C4-2B (cell line): ENCODE measurements at regions not wholly inside any gene's neighbourhood (a gene's known extent, or its start where the extent isn't known, plus 50 kb on each side); places are given as distances from the start of the nearest gene placed in this dataset.

Experiments used
- H3K27ac ChIP-seq: fragments of 450-650 bp; 2 replicates; pipeline ENCODE4 v1.5.1; 2017
- CTCF ChIP-seq: fragments of 450-650 bp; conservative IDR thresholded peaks from 2 replicates; pipeline ENCODE4 v1.5.1; 2017; ENCODE audit warnings: mild to moderate bottlenecking
- ZFX ChIP-seq: fragments of 450-650 bp; IDR thresholded peaks from 2 replicates; pipeline ENCODE4 v1.6.1; 2017

GRCh38 chr11:135061166-135061565, 649.1 kb upstream of the B3GAT1 start:
- no peak overlapping the region for H3K27ac ChIP-seq
- TF ChIP-seq CTCF (no peak), ZFX (no peak)

- TF ChIP-seq CTCF (no peak), ZFX (no peak)
- no peak overlapping the region for H3K27ac ChIP-seq
These were observed 634.9 kb upstream of the B3GAT1 start for GRCh38 chr11:135046986-135047385.

- TF ChIP-seq ZFX (no peak), CTCF (no peak)
- no peak overlapping the region for H3K27ac ChIP-seq
These were observed 634.5 kb upstream of the B3GAT1 start for GRCh38 chr11:135046556-135046955.

DNA sequence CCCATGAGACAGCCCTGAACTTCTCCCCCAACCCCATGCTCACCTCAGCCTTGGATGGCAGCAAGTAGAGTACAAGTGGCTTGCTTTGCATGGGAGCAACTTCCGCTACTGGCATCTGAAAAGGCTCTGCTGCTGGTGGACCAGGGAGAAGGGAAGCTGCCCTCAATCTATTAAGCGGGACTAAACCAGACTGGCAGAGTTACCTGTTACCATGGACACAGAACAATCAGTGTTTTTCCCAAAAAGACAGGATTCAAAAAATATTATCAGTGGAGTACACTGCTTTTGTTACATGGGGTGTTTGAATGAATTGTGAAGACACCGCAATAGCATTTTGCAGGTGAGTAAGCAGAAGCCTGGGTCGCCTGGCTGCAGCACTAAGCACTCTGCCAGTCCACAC, 631.4 kb upstream of the B3GAT1 start:
- TF ChIP-seq CTCF (no peak), ZFX (no peak)
- no peak overlapping the region for H3K27ac ChIP-seq

GRCh38 chr11:135037828-135038227, 625.8 kb upstream of the B3GAT1 start:
- no peak overlapping the region for H3K27ac ChIP-seq
- no peak for TF ChIP-seq CTCF
- no peak for TF ChIP-seq ZFX

DNA sequence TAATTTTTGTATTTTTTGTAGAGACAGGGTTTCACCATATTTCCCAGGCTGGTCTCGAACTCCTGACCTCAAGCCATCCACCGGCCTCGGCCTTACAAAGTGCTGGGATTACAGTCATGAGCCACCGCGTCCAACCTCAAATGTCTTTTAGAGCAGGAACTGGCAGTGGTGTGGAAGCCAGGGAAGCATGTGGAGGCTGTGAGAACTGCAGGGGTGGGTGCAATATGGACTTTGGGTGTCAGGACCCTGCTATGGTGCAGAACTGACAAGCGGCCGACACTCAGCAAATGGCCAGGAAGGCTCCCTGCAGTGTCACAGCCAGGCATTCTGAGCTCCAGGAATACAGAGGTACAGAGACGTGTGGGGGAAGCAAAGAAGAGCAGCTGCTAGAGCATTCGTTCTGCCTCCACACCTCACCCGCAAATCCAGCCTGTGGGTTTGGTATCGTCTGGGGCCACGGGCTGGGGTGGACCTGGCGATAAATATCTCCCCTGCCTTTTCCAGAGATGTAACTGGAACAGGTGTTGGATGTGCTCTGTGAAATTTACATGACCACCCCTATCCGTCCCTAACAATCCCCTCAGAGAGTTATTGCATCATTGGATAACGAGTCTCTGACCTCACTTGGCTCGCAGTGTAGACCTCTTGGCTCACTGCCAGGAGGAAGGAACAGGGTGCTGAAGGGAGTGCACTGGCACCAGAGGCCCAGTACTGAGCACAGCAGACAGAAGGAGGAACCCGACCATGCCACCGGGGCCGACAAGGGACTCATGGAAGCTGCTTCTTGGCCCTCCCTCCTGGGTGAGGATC, 624.7 kb upstream of the B3GAT1 start:
- no peak overlapping the region for H3K27ac ChIP-seq
- TF ChIP-seq CTCF (no peak), ZFX (no peak)

- no peak overlapping the region for H3K27ac ChIP-seq
- no peak for TF ChIP-seq ZFX
- TF ChIP-seq CTCF = no peak
These were observed 623.2 kb upstream of the B3GAT1 start for GRCh38 chr11:135035282-135035681.
